A549 (cell line): ENCODE measurements at regions not wholly inside any gene's neighbourhood (a gene's known extent, or its start where the extent isn't known, plus 50 kb on each side); places are given as distances from the start of the nearest gene placed in this dataset.

Experiments
- ATAC-seq, 2 experiments: fragments of 200-7000 bp in 1 of 2; fragments of >200 bp in 1 of 2; cut with Nextera tagmentation in 1 of 2; cut with Tn5 transposase in 1 of 2; 3 replicates each; pipeline versions ENCODE4 v1.8.0 to v1.9.1; 2018 to 2020; ENCODE audit warnings: mild to moderate bottlenecking in 1 of 2, moderate library complexity in 1 of 2
- CTCF ChIA-PET: fragments of 300-600 bp; sonication (Branson Sonifier 250); formaldehyde crosslinking; extraction: SDS; loops from one replicate; lab custom pipeline; 2021; ENCODE audit warnings: antibody characterized with exemption, inconsistent platforms; lab: Yijun Ruan, JAX
- POLR2A ChIA-PET: fragments of 350-600 bp; formaldehyde crosslinking; extraction: SDS; loops from one replicate; lab custom pipeline; 2021; ENCODE audit warnings: antibody characterized with exemption, inconsistent platforms; lab: Yijun Ruan, JAX
- DNase-seq, 2 experiments: peaks; one replicate each; pipeline versions ENCODE4 v3.0.0 to v3.0.0-alpha.2; 2011 to 2016; ENCODE audit warnings: low read depth in 1 of 2, low spot score in 1 of 2
- FAIRE-seq: peaks from 2 replicates; lab custom pipeline; 2011; peaks lifted over from hg19 to GRCh38; lab: Jason Lieb, UNC
- H3K27ac ChIP-seq, 2 experiments: fragments of >200 bp; sonication (Bioruptor Twin); formaldehyde crosslinking; 3 replicates each; pipeline ENCODE4 v1.5.1; 2016 to 2017
- H3K4me1 ChIP-seq: fragments of >200 bp; sonication (Bioruptor Twin); formaldehyde crosslinking; 3 replicates; pipeline ENCODE4 v1.6.1; 2016
- H3K4me2 ChIP-seq: fragments of >200 bp; sonication (Bioruptor Twin); formaldehyde crosslinking; 3 replicates; pipeline ENCODE4 v1.6.1; 2016
- H3K4me3 ChIP-seq: fragments of >200 bp; sonication (Bioruptor Twin); formaldehyde crosslinking; 3 replicates; pipeline ENCODE4 v1.5.1; 2016
- H3K9me3 ChIP-seq: fragments of >200 bp; sonication (Bioruptor Twin); formaldehyde crosslinking; 3 replicates; pipeline ENCODE4 v1.6.1; 2016
- BHLHE40 ChIP-seq: IDR thresholded peaks from 2 replicates; pipeline ENCODE4 v1.6.1; 2012; ENCODE audit warnings: low read depth, low read length, inconsistent platforms
- CBX8 ChIP-seq: fragments of 200-600 bp; sonication (generic); IDR thresholded peaks from 2 replicates; pipeline ENCODE4 v1.6.1; 2016
- EHMT2 ChIP-seq: fragments of 200-600 bp; sonication (generic); IDR thresholded peaks from 2 replicates; pipeline ENCODE4 v1.6.1; 2016; ENCODE audit warnings: antibody characterized with exemption, low read depth, mild to moderate bottlenecking, moderate library complexity
- FOSB ChIP-seq: fragments of 250-450 bp; sonication (Bioruptor Pico); IDR thresholded peaks from 2 replicates; pipeline ENCODE4 v1.5.0; 2020; ENCODE audit warnings: mild to moderate bottlenecking, moderate library complexity
- FOXS1 ChIP-seq: fragments of 250-450 bp; sonication (Bioruptor Pico); IDR thresholded peaks from 2 replicates; pipeline ENCODE4 v1.5.0; 2020; ENCODE audit warnings: mild to moderate bottlenecking, moderate library complexity
- JUN ChIP-seq, 2 experiments: fragments of >200 bp; sonication (Bioruptor Twin); formaldehyde crosslinking; IDR thresholded peaks; 2 replicates in 1 of 2; 3 replicates in 1 of 2; pipeline ENCODE4 v1.6.1; 2016 to 2017
- JUNB ChIP-seq: fragments of >200 bp; sonication (Bioruptor Twin); formaldehyde crosslinking; IDR thresholded peaks from 2 replicates; pipeline ENCODE4 v1.6.1; 2016
- MAFK ChIP-seq: fragments of 450-650 bp; IDR thresholded peaks from 2 replicates; pipeline ENCODE4 v1.6.1; 2014; ENCODE audit not compliant: partially characterized antibody
- PHF8 ChIP-seq: fragments of 200-600 bp; sonication (generic); IDR thresholded peaks from 2 replicates; pipeline ENCODE4 v1.6.1; 2016; ENCODE audit warnings: low read depth, mild to moderate bottlenecking, antibody characterized with exemption, moderate library complexity, borderline replicate concordance
- SMC3 ChIP-seq: fragments of >200 bp; sonication (Bioruptor Twin); formaldehyde crosslinking; IDR thresholded peaks from 3 replicates; pipeline ENCODE4 v1.6.1; 2018; ENCODE audit warnings: inconsistent platforms
- SREBF2 ChIP-seq: fragments of 450-650 bp; IDR thresholded peaks from 2 replicates; pipeline ENCODE4 v1.6.1; 2014; ENCODE audit warnings: mild to moderate bottlenecking, moderate library complexity
- TFCP2L1 ChIP-seq: fragments of 250-450 bp; sonication (Bioruptor Pico); IDR thresholded peaks from 2 replicates; pipeline ENCODE4 v1.5.0; 2021; ENCODE audit warnings: mild to moderate bottlenecking
- TP53 ChIP-seq: fragments of 250-450 bp; sonication (Bioruptor Pico); IDR thresholded peaks from 2 replicates; pipeline ENCODE4 v1.5.0; 2021; ENCODE audit warnings: mild to moderate bottlenecking, moderate library complexity
- ZFP36 ChIP-seq: fragments of 450-650 bp; IDR thresholded peaks from 2 replicates; pipeline ENCODE4 v1.6.1; 2014; ENCODE audit warnings: borderline replicate concordance; ENCODE audit not compliant: partially characterized antibody
- ZSCAN20 ChIP-seq: fragments of 250-450 bp; sonication (Bioruptor Pico); IDR thresholded peaks from 2 replicates; pipeline ENCODE4 v1.8.0; 2022; ENCODE audit warnings: mild to moderate bottlenecking, moderate library complexity
- WGBS: methylation state at CpG from one replicate; pipeline ENCODE4 v1.1.6; 2017; ENCODE audit errors: missing lambda C conversion rate; 5-methylcytosine and 5-hydroxymethylcytosine counted together
- TF ChIP-seq, protein P1 (sequence below): fragments of 200-600 bp; sonication (generic); IDR thresholded peaks from 2 replicates; pipeline ENCODE4 v1.6.1; 2016; ENCODE audit warnings: antibody characterized with exemption, mild to moderate bottlenecking, moderate library complexity
- TF ChIP-seq, protein P2 (sequence below): fragments of 250-450 bp; sonication (Bioruptor Pico); IDR thresholded peaks from 2 replicates; pipeline ENCODE4 v1.5.0; 2021; ENCODE audit warnings: mild to moderate bottlenecking, moderate library complexity, borderline replicate concordance
- TF ChIP-seq, protein P3 (sequence below): fragments of 250-450 bp; sonication (Bioruptor Pico); IDR thresholded peaks from 2 replicates; pipeline ENCODE4 v1.5.0; 2020; ENCODE audit warnings: low read depth, mild to moderate bottlenecking, moderate library complexity
- TF ChIP-seq, protein P4 (sequence below): fragments of >200 bp; sonication (Bioruptor Twin); formaldehyde crosslinking; IDR thresholded peaks from 3 replicates; pipeline ENCODE4 v1.5.1; 2016
- TF ChIP-seq, protein P5 (sequence below): fragments of 150-350 bp; IDR thresholded peaks from 2 replicates; pipeline ENCODE4 v1.6.1; 2014; ENCODE audit warnings: low read depth, mild to moderate bottlenecking, low read length

DNA sequence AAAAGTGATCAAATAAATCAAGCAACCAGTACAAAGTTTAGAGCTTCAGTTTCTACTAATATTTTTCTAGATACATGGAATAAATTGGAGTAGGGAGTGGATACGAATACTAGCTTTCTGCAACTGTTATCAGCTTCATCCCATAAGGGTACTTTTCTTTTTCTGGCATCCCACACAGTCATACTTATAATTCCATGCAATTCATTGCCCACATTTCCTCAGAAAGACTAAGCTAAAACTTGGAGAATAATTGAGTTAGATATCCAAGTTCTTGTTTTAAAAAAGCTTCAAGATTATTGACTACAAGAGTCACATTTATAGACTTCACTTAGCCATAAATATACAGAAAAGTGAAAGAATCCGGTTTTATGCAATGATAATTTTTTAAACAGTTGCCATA lies 186.9 kb downstream of the OLFM4 start:
- H3K4me1 ChIP-seq = no peaks in the 10 kb centered on the region
- ChIA-PET POLR2A (no interaction called here), CTCF (interaction anchor here (1.1 kb wide), 1 partner anchor 10 kb away, joined by 4 read pairs; no protein-coding TSS in a partner anchor)
- no peak for FAIRE-seq
- no peaks in the 10 kb centered on the region for H3K9me3 ChIP-seq
- no peak for ATAC-seq
- no peak for DNase-seq
- no peak overlapping the region for H3K4me2 ChIP-seq
- H3K4me3 ChIP-seq = no peak overlapping the region
- no peak for TF ChIP-seq FOSB (CRISPR knock-in tag)
- TF ChIP-seq JUNB = no peak
- no peak for TF ChIP-seq EHMT2
- TF ChIP-seq, protein P1, sequence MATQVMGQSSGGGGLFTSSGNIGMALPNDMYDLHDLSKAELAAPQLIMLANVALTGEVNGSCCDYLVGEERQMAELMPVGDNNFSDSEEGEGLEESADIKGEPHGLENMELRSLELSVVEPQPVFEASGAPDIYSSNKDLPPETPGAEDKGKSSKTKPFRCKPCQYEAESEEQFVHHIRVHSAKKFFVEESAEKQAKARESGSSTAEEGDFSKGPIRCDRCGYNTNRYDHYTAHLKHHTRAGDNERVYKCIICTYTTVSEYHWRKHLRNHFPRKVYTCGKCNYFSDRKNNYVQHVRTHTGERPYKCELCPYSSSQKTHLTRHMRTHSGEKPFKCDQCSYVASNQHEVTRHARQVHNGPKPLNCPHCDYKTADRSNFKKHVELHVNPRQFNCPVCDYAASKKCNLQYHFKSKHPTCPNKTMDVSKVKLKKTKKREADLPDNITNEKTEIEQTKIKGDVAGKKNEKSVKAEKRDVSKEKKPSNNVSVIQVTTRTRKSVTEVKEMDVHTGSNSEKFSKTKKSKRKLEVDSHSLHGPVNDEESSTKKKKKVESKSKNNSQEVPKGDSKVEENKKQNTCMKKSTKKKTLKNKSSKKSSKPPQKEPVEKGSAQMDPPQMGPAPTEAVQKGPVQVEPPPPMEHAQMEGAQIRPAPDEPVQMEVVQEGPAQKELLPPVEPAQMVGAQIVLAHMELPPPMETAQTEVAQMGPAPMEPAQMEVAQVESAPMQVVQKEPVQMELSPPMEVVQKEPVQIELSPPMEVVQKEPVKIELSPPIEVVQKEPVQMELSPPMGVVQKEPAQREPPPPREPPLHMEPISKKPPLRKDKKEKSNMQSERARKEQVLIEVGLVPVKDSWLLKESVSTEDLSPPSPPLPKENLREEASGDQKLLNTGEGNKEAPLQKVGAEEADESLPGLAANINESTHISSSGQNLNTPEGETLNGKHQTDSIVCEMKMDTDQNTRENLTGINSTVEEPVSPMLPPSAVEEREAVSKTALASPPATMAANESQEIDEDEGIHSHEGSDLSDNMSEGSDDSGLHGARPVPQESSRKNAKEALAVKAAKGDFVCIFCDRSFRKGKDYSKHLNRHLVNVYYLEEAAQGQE = no peak
- TF ChIP-seq ZFP36 = no peak
- no peak for TF ChIP-seq PHF8
- TF ChIP-seq, protein P2, sequence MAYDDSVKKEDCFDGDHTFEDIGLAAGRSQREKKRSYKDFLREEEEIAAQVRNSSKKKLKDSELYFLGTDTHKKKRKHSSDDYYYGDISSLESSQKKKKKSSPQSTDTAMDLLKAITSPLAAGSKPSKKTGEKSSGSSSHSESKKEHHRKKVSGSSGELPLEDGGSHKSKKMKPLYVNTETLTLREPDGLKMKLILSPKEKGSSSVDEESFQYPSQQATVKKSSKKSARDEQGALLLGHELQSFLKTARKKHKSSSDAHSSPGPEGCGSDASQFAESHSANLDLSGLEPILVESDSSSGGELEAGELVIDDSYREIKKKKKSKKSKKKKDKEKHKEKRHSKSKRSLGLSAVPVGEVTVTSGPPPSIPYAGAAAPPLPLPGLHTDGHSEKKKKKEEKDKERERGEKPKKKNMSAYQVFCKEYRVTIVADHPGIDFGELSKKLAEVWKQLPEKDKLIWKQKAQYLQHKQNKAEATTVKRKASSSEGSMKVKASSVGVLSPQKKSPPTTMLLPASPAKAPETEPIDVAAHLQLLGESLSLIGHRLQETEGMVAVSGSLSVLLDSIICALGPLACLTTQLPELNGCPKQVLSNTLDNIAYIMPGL (CRISPR knock-in tag) = no peak
- TF ChIP-seq MAFK = no peak
- TF ChIP-seq, protein P3, sequence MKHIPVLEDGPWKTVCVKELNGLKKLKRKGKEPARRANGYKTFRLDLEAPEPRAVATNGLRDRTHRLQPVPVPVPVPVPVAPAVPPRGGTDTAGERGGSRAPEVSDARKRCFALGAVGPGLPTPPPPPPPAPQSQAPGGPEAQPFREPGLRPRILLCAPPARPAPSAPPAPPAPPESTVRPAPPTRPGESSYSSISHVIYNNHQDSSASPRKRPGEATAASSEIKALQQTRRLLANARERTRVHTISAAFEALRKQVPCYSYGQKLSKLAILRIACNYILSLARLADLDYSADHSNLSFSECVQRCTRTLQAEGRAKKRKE (CRISPR knock-in tag) = no peak
- no peak for TF ChIP-seq ZSCAN20
- TF ChIP-seq TP53 (CRISPR knock-in tag) = no peak
- no peak for TF ChIP-seq BHLHE40
- TF ChIP-seq SREBF2 = no peak
- no peak for TF ChIP-seq CBX8
- TF ChIP-seq, protein P4, sequence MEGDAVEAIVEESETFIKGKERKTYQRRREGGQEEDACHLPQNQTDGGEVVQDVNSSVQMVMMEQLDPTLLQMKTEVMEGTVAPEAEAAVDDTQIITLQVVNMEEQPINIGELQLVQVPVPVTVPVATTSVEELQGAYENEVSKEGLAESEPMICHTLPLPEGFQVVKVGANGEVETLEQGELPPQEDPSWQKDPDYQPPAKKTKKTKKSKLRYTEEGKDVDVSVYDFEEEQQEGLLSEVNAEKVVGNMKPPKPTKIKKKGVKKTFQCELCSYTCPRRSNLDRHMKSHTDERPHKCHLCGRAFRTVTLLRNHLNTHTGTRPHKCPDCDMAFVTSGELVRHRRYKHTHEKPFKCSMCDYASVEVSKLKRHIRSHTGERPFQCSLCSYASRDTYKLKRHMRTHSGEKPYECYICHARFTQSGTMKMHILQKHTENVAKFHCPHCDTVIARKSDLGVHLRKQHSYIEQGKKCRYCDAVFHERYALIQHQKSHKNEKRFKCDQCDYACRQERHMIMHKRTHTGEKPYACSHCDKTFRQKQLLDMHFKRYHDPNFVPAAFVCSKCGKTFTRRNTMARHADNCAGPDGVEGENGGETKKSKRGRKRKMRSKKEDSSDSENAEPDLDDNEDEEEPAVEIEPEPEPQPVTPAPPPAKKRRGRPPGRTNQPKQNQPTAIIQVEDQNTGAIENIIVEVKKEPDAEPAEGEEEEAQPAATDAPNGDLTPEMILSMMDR = no peak
- no peak for TF ChIP-seq JUN (IDR thresholded peaks at IDR 0.05)
- TF ChIP-seq FOXS1 (CRISPR knock-in tag) = no peak
- H3K27ac ChIP-seq = no peak overlapping the region
- WGBS = 0% methylated on average over 2 of the region's 2 CpGs

DNA sequence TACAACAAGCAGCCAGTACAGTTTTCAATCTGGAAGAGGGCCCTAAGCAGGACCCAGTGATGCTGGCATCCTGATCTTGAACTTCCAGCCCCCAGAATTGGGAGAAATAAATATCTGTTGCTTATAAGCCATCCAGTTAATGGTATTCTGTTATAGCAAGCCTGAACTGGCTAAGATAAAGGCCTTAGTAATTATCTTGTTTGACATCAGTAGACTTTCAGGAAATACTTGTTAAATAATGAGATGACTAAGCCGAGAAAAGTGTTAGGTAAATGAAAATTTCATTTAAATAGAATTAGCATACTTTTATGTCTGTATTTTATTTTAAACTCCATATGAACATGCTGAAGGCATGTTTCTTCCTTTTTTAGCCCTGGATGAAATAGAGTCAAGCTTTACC lies 188.2 kb downstream of the OLFM4 start:
- Histone ChIP-seq H3K27ac (no peak overlapping the region), H3K4me3 (no peak overlapping the region), H3K4me1 (no peaks in the 10 kb centered on the region), H3K4me2 (no peak overlapping the region), H3K9me3 (no peaks in the 10 kb centered on the region)
- DNase-seq = no peak
- ChIA-PET POLR2A (no interaction called here), CTCF (no interaction called here)
- 3% methylated on average over 1 of the region's 1 CpG for WGBS
- FAIRE-seq = no peak
- TF ChIP-seq TFCP2L1 (CRISPR knock-in tag) (no peak), SMC3 (no peak), FOXS1 (CRISPR knock-in tag) (no peak)
- TF ChIP-seq, protein P5, sequence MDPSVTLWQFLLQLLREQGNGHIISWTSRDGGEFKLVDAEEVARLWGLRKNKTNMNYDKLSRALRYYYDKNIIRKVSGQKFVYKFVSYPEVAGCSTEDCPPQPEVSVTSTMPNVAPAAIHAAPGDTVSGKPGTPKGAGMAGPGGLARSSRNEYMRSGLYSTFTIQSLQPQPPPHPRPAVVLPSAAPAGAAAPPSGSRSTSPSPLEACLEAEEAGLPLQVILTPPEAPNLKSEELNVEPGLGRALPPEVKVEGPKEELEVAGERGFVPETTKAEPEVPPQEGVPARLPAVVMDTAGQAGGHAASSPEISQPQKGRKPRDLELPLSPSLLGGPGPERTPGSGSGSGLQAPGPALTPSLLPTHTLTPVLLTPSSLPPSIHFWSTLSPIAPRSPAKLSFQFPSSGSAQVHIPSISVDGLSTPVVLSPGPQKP = no peak
- no peak for ATAC-seq
